ENCODE measurements at regions not wholly inside any gene's neighbourhood (a gene's known extent, or its start where the extent isn't known, plus 50 kb on each side); places are given as distances from the start of the nearest gene placed in this dataset.

GRCh38 chr22:47406896-47407295 is 644.4 kb downstream of the TBC1D22A start:
- TF ChIP-seq CTCF (conservative IDR thresholded peaks at IDR 0.05; ENCODE audit: low read length), result no peak
- TF ChIP-seq EZH2phosphoT487 (IDR thresholded peaks at IDR 0.05; ENCODE audit: borderline replicate concordance), result no peak
